ENCODE measurements at regions not wholly inside any gene's neighbourhood (a gene's known extent, or its start where the extent isn't known, plus 50 kb on each side); places are given as distances from the start of the nearest gene placed in this dataset.

- TF ChIP-seq CTCF (conservative IDR thresholded peaks at IDR 0.05): no peak
- no peak for TF ChIP-seq ZFX (IDR thresholded peaks at IDR 0.05)
These were observed 97.5 kb upstream of the CDYL start for GRCh38 chr6:4678506-4679300.
